ENCODE measurements at regions not wholly inside any gene's neighbourhood (a gene's known extent, or its start where the extent isn't known, plus 50 kb on each side); places are given as distances from the start of the nearest gene placed in this dataset.

- TF ChIP-seq CTCF (IDR thresholded peaks at IDR 0.05) (no peak), POLR2A (IDR thresholded peaks at IDR 0.05) (no peak), POLR2AphosphoS5 (IDR thresholded peaks at IDR 0.05) (no peak)
These were observed 218.3 kb upstream of the CNTN1 start for GRCh38 chr12:40473962-40474361.

Data from breast epithelium (tissue), 3 donors.